HK-2 (cell line): ENCODE measurements at regions not wholly inside any gene's neighbourhood (a gene's known extent, or its start where the extent isn't known, plus 50 kb on each side); places are given as distances from the start of the nearest gene placed in this dataset.
"Not testable (repeated sequence)": the region's sequence is repeated elsewhere in the genome, so short reads cannot be mapped to it uniquely, and the experiment has no call there.

ENCODE experiments used
- DNase-seq: peaks from one replicate; pipeline ENCODE4 v3.0.0-alpha.2; 2018; ENCODE audit not compliant: unreplicated experiment

GRCh38 chr7:81433692-81434331 is 336.0 kb downstream of the HGF start:
- DNase-seq, result no peak

DNA sequence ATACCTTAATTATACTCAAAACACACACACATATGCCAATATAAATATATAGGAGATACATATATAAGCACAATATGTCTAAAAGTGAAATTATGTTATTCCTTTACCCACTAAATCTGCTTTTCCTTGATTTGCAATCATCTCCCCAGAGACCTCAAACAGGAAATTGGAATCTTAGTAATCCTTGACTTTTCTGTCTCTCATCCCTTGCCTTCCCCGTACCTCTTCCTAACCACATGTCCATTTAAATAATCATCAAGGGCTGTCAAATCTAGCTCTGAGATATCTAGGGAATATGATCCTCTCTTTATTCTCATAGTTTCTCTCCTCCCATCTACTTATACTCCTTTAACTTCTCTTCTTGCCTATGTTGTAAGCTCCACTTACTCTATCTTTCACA is 336.6 kb downstream of the HGF start:
- no peak for DNase-seq

DNA sequence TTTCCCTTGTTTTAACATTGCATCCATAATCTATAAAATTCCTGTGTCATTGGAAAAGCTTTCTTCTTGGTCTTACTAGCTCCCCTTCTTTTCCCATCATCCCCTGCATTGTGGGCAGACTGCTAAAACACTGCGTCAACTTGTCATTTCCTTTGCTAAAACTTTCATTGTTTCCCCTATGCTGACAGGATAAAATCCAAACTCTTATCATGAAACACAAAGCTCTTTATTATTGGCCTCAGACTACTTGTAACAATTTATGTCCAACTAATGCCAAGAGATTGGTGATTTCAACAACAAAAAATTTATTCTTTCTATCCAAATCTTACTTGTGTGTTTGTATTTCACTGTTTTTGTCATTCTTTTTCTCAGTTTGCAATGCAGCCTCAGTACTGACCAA is 339.1 kb downstream of the HGF start:
- DNase-seq, result no peak

DNA sequence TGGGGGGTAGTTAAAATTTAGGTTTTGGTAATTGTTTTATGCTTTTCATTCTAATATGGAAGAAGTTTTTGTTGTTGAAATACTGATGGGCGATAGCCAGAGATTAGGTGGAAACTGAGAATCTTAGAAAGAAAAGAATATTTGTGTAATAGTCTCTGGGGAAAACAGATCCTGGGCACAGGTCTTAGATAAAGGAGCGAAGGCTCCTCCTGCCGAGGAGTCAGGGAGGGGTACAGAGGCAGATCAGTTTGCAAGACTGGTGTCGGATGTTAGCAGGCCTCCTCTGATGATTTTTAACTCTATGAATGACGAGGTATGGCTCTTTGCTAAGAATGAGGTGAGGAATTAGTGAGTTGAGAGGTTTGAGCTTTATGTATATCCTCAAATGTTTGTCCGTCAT is 339.7 kb downstream of the HGF start:
- no peak for DNase-seq

GRCh38 chr7:81427461-81427860 is 342.4 kb downstream of the HGF start:
- DNase-seq, result no peak

DNA sequence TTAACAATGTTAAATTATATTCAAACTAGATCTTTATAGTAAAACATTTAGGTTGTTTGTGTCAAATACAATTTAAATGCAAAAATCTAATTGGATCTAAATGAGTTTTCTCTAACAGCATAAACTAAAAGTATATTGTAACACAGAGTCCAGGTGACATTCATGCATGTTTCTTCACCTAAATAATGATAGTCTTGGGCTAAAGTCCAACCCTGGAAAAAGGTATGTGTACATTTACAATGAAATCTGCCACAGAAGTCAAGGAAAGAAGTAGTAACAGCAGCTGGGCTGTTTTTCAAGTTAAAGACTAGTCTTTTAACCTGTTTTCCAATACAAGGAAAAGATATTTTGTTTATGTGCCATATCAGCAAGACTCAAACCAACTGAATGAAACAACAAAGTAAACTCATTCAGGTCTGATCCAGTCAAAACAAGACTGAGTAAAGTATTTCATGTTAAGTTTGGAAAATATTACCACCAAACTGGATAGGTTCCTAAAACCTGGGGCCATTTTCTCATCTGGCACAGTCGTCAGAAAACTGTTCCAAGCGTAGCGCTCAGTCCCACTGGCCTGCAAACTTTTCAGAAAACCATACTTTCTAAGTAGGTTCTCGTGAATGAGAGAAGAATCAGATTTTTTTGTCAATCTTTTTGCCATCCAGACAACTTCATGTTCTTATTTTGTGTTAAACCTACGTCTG is 349.2 kb downstream of the HGF start:
- DNase-seq, result no peak

DNA sequence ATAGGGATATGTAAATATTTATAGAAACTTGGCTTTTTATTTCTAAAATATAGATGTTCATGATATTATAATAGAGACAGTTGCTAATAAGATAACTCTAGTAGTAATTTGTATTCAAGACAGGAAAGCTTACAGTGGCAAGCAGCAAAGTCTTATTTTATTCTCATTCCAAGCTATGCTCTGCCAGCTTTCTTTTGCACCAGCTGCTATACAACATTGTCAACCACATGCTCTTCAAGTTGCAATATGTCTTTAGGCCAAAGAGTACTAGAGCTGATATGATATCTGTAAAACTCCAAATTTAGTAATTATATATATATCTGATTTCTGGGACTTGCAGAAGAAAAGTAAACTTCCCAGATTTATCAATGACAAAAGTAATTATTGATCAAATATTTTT is 350.1 kb downstream of the HGF start:
- no peak for DNase-seq

GRCh38 chr7:81416659-81417058 is 353.2 kb downstream of the HGF start:
- DNase-seq, result no peak

DNA sequence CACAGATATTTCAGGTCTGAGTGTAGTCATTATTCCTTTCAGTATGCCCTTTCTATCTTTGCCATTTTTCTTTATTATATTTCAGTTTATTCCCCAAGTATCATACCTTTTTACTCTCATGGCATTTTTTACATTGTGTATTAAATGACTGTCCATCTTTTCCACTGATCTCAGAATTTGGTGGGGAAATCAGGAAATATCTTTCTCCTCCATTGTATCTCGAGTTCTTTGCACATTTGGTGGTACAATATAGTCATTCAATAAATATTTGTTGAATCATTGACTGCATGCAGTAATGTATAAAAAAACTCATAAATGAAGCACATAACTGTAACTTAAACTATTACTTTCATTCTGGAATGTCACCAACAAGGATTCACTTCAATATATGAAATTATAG is 354.7 kb downstream of the HGF start:
- no peak for DNase-seq

GRCh38 chr7:81414411-81414810 is 355.4 kb downstream of the HGF start:
- DNase-seq, result no peak

- no peak for DNase-seq
These were observed 359.3 kb downstream of the HGF start for GRCh38 chr7:81410471-81411117.

DNA sequence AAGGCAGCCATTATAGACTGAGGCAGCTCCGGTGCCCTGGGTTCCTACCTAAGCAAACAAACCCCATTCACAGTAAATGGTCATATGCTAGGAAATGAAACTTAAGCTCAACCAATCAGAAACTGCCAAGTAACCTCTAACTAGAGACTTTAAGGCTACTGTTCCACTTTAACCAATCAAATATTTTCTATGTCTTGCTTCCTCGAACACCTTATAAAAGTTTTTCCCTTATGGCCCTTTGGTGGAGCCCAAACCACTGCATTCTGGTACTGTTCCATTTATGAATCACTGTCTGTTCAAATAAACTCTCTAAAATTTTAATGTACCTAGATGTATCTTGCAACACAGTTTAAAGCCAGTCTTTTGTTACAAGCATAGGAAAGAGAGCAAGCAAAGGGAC is 361.1 kb downstream of the HGF start:
- no peak for DNase-seq

DNA sequence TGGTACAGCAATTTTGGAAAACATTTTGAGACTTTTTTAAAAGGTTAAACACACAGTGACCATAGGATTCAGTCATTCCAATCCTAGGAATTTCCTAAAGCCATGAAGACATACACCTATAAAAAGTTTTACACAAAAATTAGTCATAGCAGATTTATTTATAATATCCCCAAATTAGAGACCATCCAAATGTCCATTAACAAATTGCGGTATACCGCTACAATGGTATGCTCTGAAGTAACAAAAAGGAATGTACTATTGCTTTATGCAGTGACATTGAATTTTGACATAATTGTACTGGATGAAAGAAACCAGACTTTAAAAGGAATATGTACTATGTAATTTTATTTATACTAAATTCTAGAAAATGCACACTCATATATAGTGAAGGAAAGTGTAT is 362.8 kb downstream of the HGF start:
- DNase-seq, result no peak

GRCh38 chr7:81404669-81405068 is 365.2 kb downstream of the HGF start:
- DNase-seq, result no peak

- DNase-seq, result no peak
These were observed 367.6 kb downstream of the HGF start for GRCh38 chr7:81402227-81402626.

- DNase-seq, result no peak
These were observed 370.4 kb downstream of the HGF start for GRCh38 chr7:81399471-81399870.

- DNase-seq, result no peak
These were observed 375.8 kb downstream of the HGF start for GRCh38 chr7:81394029-81394428.

DNA sequence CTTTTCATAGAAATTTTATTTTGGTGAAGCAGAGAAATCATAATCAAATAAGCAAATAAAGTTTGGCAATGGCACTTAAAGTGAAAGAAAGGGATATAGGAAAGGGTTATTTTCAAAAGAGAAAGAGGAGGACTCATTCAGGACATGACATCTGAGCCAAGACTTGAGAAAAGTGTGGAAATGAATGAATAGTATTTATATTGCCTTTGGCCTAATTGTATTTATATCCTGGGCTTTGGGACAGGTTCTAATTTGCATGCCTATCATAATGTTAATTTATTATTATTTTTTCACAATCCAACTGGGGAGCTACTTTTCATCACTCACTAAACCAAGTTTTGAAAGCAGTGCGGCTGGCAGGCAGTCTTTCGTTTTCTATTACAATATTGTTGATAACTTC is 376.8 kb downstream of the HGF start:
- no peak for DNase-seq

GRCh38 chr7:81385370-81385769 is 384.5 kb downstream of the HGF start:
- no peak for DNase-seq

DNA sequence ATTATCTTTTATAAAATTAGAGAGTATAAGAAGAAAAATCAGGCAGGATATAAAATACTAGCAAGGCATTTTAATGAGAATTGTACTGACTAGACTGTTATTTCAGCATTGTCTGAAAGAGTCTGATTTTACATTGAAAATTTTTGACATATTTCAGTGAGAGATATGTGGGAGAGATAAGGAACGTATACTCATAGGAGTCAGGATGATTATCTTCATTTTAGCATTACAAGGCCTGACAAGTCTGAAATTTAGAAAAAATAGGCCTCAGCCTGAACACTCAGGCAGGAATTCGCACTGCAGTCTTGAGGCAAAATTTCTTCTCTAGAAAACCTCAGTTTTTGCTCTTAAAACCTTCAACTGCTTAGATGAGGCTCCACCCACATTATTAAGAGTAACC is 386.0 kb downstream of the HGF start:
- DNase-seq, result no peak

GRCh38 chr7:81374641-81375040 is 395.2 kb downstream of the HGF start:
- not testable (repeated sequence) for DNase-seq

GRCh38 chr7:81370822-81371221 is 399.0 kb downstream of the HGF start:
- no peak for DNase-seq

DNA sequence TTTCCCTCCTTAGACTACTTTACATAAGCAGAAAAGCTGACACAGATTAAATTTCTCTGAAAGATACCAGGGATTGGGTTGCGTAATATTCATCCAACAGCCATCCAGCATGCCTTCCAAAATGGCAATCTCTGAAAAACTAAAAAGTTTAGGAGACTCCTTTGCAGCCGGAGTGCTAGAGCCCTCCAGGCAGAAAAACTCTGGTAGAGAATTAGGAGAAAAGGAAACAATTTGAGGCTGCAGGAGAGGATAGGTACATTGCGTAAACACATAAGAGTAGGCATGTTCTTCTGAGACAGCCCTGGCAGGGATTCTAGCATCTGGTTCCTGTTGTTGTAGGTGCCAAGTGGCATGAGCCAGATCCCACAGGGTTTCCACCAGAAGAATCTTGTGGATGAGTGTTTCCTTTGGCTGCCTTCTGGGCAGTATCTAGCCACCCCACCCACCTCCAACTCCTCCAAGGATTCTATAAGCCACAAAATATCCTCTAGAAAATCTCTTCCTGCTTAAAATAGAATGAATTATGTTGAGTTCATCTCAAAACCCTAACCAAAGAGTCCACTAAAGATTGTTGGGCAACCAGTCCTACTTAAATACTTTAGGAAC is 402.4 kb downstream of the HGF start:
- no peak for DNase-seq
